ENCODE measurements at regions not wholly inside any gene's neighbourhood (a gene's known extent, or its start where the extent isn't known, plus 50 kb on each side); places are given as distances from the start of the nearest gene placed in this dataset.
A peak's percentile ranks its signal among the peaks of the same experiment; 100 is the strongest.
"Not testable (repeated sequence)": the region's sequence is repeated elsewhere in the genome, so short reads cannot be mapped to it uniquely, and the experiment has no call there.

GRCh38 chr1:273772-274171 lies 177.7 kb downstream of the OR4F29 start:
- H3K9me3 Mint-ChIP-seq; H3K27me3 Mint-ChIP-seq; CTCF ChIA-PET; H3K4me1 Mint-ChIP-seq (ENCODE audit: low read depth); intact Hi-C loops (cut with micrococcal nuclease); H3K27ac Mint-ChIP-seq; POLR2A ChIA-PET; H3K36me3 Mint-ChIP-seq; H3K4me3 Mint-ChIP-seq; DNase-seq: not testable (repeated sequence)

DNA sequence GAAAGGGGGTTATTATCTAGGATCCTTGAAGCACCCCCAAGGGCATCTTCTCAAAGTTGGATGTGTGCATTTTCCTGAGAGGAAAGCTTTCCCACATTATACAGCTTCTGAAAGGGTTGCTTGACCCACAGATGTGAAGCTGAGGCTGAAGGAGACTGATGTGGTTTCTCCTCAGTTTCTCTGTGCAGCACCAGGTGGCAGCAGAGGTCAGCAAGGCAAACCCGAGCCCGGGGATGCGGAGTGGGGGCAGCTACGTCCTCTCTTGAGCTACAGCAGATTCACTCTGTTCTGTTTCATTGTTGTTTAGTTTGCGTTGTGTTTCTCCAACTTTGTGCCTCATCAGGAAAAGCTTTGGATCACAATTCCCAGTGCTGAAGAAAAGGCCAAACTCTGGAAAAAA lies 183.7 kb downstream of the OR4F29 start:
- DNase-seq, result peak; percentile 86
- H3K9me3 Mint-ChIP-seq; H3K4me3 Mint-ChIP-seq; H3K27me3 Mint-ChIP-seq; POLR2A ChIA-PET; H3K4me1 Mint-ChIP-seq (ENCODE audit: low read depth); intact Hi-C loops (cut with micrococcal nuclease); H3K27ac Mint-ChIP-seq; CTCF ChIA-PET; H3K36me3 Mint-ChIP-seq: not testable (repeated sequence)

Data from activated CD4-positive, alpha-beta memory T cell treated with anti-CD3 and anti-CD28 coated beads for 36 hours (primary cell).